Effector CD4-positive, alpha-beta T cell (primary cell): ENCODE measurements at regions not wholly inside any gene's neighbourhood (a gene's known extent, or its start where the extent isn't known, plus 50 kb on each side); places are given as distances from the start of the nearest gene placed in this dataset.

Experiments used
- DNase-seq: peaks from one replicate; pipeline ENCODE4 v3.0.0-alpha.2; 2020

GRCh38 chr7:10036693-10037092 is 937.0 kb upstream of the PHF14 start:
- no peak for DNase-seq

- DNase-seq, result no peak
Observed at GRCh38 chr7:10038351-10038750, 935.3 kb upstream of the PHF14 start.

GRCh38 chr7:10040674-10041073 is 933.0 kb upstream of the PHF14 start:
- no peak for DNase-seq

- no peak for DNase-seq
Observed at GRCh38 chr7:10070899-10071298, 902.8 kb upstream of the PHF14 start.

- DNase-seq, result no peak
Observed at GRCh38 chr7:10075866-10076265, 897.8 kb upstream of the PHF14 start.

- DNase-seq, result no peak
Observed at GRCh38 chr7:10076660-10077300, 896.9 kb upstream of the PHF14 start.

GRCh38 chr7:10079572-10079971 is 894.1 kb upstream of the PHF14 start:
- DNase-seq, result no peak

GRCh38 chr7:10082896-10083295 is 890.8 kb upstream of the PHF14 start:
- no peak for DNase-seq

- no peak for DNase-seq
Observed at GRCh38 chr7:10083766-10084165, 889.9 kb upstream of the PHF14 start.

GRCh38 chr7:10085231-10085630 is 888.4 kb upstream of the PHF14 start:
- no peak for DNase-seq

GRCh38 chr7:10100572-10100971 is 873.1 kb upstream of the PHF14 start:
- no peak for DNase-seq

GRCh38 chr7:10101351-10101750 is 872.3 kb upstream of the PHF14 start:
- DNase-seq, result no peak

GRCh38 chr7:10104292-10104691 is 869.4 kb upstream of the PHF14 start:
- DNase-seq, result no peak

- DNase-seq, result no peak
Observed at GRCh38 chr7:10106609-10107008, 867.1 kb upstream of the PHF14 start.

- no peak for DNase-seq
Observed at GRCh38 chr7:10116511-10116910, 857.2 kb upstream of the PHF14 start.

- no peak for DNase-seq
Observed at GRCh38 chr7:10117815-10118214, 855.9 kb upstream of the PHF14 start.

GRCh38 chr7:10120936-10121335 is 852.7 kb upstream of the PHF14 start:
- DNase-seq, result no peak

- DNase-seq, result no peak
Observed at GRCh38 chr7:10121631-10122030, 852.0 kb upstream of the PHF14 start.

GRCh38 chr7:10122551-10123100 is 851.0 kb upstream of the PHF14 start:
- DNase-seq, result no peak

- DNase-seq, result no peak
Observed at GRCh38 chr7:10128748-10129147, 844.9 kb upstream of the PHF14 start.

GRCh38 chr7:10138087-10138854 is 835.4 kb upstream of the PHF14 start:
- DNase-seq, result no peak

- DNase-seq, result no peak
Observed at GRCh38 chr7:10146271-10146670, 827.4 kb upstream of the PHF14 start.

- no peak for DNase-seq
Observed at GRCh38 chr7:10156972-10157371, 816.7 kb upstream of the PHF14 start.

- DNase-seq, result no peak
Observed at GRCh38 chr7:10181996-10182395, 791.7 kb upstream of the PHF14 start.
